Activated naive CD4-positive, alpha-beta T cell treated with Interleukin-2 at 50 U/mL for 16 hours (primary cell): ENCODE measurements at regions not wholly inside any gene's neighbourhood (a gene's known extent, or its start where the extent isn't known, plus 50 kb on each side); places are given as distances from the start of the nearest gene placed in this dataset.
"Not testable (repeated sequence)": the region's sequence is repeated elsewhere in the genome, so short reads cannot be mapped to it uniquely, and the experiment has no call there.

Experiments used
- DNase-seq: peaks from one replicate; pipeline ENCODE4 v3.0.0-alpha.2; 2020

DNA sequence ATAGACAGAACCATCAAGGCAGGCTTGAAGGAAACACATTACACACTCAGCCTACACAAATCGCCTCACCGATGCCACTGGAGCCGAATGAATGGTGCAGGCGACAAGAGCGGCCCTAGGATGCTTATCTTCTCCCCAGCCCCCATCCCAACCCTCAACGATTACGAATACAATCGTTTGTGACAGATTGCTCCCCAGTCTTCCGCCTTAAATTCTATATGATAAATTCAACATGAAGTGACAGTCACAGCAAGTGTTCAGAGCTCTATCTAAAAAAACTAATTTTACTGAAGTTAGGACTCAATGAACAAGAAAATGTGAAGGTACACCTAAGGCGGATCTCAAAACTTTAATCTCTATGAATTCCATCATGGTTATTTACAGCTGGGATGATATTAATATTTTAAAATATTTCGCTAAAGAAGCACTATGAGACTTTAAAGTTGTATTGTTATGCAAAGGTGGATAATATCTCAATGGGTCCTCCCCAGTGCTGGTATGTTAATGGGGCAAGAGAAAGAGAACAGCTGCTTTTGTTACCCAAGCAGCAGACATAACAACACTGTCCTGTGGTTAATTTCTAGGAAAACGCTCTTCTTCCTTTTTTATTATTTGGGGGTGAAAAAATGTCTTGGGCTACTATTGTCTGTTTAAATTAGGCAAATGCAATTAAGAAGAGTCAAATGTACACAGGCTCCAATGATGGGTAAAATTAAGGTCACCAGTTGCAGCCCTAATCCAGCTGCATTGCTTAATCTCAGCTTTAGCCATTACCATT, 147.6 kb upstream of the NR2F2 start:
- DNase-seq, result no peak

DNA sequence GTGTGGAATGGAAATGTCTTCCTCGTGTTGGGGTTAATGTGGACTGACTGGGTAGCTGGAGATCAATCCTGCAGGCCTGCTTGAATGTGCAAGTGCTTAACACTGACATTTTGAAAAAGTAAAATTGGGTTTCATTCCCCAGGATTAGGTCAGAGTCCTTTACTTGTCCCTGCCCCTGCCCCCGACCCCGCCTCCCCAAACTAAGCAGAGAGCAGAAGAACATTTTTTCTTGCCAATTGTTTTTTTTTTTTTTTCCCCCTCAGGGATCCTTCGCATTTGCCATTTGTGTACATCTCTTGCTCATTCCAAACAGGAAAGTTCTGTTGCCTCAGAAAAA, 147.0 kb upstream of the NR2F2 start:
- no peak for DNase-seq

DNA sequence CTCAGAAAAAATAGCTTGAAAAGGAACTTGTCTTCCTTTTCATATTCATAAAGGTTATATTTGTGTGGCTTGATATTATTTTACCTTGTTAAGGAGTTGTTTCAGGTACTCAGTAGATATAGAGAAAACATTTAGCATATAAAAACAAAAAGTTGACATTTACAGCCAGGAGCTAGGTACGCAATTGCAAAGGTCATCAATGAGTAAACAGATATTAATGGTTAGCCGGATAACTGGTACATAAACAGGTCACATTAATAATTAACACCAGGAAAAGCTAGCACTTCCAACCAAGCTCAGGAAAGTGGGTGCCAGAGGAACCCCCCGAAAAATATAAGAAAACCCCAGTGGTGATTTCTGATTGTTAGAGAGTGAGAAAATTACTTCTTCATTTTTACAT, 146.6 kb upstream of the NR2F2 start:
- no peak for DNase-seq

DNA sequence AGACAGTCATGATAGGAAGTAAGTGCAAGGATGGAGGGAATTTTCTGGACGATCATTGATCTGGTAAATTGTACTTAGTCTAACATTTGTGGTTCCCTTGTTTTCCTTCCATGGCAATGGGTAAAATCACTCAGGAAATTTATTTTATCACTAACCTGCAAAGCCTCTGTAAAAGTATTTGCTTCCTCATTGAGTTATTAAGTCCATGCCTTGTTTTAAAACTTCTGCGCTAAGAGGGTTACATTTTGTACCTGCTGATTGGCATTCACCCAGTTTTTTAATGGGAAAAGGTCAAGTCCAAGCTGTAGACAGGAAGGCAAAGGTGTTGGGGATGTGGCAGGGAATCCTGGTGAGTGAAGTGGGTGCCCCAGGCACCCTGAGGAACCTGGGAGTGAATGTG, 146.2 kb upstream of the NR2F2 start:
- no peak for DNase-seq

DNA sequence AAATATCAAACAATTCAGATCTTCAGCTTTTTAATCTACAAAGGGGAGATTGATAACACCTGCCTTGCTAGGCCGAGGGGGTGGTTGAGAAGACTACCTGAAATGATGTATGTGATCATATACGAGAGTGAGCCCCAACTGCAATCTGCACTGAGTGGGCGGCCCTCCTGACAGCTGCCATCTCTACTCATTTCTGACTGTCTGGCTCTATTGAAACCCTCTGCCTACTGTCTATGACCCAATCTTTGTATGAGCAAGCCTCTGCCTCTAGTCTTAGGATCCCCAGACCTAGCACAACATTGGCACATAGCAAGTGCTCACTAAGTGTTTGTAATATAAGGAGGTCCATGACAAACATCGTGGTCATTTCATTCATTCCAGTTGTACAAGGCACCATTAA, 144.4 kb upstream of the NR2F2 start:
- DNase-seq, result no peak

DNA sequence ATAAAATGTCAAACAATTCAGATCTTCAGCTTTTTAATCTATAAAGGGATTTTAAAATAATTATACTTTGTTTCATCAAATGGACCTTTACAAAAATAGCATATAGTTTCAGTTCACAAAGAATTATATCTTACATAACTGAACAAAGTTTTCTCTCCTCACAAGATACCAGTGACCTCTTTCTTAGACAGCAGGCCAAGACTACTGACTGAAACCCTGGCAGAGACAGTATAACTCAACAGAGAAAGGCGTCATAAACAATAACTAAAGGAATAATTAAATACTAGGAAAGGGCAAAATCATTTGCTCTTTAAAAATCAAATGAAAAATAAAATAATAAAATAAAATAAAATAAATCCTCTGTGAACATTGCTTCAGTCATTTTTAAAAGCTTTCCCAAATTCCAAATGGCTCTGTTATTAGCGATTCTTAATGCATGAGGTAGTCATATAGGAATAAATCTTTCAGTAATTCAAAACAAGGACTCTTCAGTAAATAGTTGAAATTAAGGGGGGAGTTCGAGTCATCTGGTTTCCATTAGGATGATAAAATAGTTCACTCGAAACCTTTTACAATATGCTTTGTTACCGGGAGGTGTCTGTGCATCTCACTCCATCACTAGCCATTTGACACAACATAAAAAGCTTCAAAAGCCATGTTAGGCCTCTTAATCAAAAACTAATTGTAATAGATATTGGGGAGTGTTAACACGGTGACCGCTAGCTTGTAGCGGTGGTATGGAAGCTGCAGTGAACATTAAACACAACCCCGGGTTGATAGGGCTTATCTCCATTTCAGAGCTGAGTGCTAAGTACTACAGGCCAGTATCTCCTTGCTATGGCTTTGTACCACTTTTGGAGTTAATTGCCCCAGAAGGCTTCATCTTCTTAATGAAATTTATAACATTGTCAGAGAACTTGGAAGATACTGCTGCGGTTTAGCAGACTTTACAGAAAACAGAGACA, 142.9 kb upstream of the NR2F2 start:
- DNase-seq, result no peak

DNA sequence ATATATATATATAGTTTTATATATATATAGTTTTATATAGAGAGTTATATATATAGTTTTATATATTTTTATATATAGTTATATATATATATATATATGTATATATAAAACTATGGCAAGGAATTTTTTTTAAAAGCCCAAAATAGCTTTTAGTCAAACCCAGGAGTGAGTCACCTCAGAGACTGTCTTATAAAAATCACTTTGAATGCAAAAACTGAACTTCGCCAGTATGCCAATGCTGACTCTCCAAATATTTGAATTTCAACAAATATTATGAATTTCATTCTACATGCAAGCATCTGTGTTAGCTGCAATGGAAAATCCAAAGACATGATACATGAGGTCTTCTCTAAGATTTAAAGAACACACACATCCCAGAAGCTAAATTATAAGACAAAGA, 132.8 kb upstream of the NR2F2 start:
- no peak for DNase-seq

DNA sequence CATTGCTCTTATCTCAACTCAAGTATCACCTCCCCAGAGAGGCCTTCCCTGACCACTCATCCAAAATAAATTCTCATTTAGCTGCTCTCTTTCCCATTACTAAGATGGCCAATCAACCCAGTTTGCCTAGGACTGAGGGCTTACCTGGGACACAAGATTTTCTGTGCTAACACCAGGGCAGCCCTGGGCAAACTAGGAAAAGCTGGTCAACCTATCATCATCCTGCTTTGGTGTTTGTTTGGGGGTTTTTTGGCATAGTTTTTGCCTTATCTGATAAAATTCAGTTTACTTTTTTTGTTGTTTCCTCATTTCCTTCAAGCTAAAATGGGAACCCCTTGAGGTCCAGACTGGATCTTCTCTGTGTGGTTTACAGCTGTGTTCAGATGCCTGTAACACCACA, 131.4 kb upstream of the NR2F2 start:
- DNase-seq, result no peak

DNA sequence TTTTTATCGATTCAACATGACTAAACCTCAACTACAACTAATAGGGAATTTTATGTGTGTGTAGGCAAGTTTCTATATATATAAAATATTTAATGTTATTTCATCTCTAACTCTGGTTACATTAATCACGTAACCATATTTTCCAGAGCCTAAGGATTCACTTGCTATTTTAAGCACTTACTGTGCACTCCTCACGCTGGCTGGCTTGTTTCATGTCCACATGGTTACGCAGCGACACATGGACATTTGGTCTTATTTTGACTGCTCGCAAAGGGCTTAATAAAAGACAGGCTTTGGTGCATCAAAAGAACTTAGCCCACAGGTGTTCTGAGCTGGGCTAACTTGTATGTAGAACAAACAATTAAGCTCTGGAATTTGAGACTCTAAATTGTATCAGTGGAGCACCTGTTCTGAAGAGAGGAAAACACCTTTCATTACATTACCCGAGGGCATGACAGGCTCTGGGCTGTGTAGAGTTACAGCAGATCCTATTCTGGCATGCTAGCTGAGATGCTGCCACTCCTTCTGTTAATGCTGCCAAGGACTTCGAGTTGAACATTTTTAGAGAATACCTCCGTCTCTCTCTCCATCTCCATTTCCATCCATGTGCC, 130.0 kb upstream of the NR2F2 start:
- no peak for DNase-seq

DNA sequence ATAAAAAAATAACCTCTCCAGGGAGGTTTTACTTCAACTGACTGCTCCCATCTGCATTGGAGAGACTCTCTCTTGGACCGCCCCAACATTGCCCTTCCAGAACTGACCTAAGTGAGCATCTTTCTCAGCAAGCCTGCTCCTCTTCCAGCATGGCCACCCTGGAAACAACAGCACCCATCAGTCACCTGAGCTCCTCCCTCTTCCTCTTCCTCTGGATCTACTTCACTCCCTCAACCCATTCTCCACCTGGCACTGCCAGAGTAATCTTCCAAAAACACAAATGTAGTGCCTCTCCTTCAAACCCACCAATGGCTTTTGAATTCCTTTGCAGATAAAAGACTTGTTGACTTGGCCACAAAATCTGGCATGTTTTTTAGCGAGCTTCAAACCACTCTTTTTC, 128.8 kb upstream of the NR2F2 start:
- no peak for DNase-seq

DNA sequence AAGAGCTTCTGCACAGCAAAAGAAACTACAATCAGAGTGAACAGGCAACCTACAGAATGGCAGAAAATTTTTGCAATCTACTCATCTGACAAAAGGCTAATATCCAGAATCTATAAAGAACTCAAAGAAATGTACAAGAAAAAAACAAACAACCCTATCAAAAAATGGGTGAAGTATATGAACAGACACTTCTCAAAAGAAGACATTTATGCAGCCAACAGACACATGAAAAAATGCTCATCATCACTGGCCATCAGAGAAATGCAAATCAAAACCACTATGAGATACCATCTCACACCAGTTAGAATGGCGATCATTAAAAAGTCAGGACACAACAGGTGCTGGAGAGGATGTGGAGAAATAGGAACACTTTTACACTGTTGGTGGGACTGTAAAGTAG, 124.9 kb upstream of the NR2F2 start:
- not testable (repeated sequence) for DNase-seq

DNA sequence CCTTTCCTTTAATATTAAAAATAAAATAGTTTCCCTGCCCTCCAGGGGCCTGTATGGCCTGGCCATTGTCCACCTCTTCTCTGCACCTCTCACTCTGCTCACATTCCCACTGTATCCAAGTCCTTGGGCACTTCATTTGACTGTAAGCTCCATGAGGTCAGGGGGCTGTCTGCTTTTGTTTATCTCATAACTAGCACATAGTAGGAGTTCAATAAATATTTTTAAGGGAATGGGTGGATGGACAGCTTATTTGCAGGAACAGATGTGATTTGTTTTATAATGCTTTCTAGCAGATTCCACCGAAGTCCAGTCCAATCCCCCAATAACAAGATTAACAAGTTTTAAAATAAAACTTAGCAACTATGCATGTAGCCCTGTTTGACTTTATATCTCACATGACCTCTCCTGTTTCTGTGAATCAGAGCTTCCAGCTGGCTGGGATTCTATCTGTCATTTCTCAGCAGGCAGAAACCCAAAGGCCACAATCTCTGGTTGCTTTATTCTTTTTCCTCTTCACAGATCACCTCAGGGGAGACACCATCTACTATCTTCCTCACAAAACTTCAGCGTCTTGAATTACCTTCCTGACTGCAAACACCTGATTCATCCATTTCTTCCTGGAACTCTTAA, 123.0 kb upstream of the NR2F2 start:
- no peak for DNase-seq

DNA sequence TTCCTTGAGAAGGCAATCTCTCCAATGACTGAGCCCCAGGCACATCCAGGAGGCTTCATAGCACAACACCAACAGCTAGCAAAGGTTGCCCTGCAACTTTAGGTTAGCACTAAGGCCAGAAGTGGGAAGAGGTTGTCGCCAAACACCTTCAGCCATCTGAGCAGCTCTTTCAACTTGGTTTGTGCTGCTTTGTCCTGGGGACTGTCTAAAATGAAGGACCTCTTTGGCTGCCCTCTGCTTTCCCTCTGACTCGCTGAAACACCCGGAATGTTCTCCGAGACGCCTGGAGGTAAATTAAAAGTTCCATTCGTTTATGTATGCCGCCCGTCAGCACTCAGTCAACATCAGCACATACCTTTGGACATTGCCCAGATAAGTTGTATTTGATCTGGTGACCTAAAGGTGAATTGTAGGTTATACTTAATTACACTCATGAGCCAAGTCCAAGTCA, 121.2 kb upstream of the NR2F2 start:
- no peak for DNase-seq

DNA sequence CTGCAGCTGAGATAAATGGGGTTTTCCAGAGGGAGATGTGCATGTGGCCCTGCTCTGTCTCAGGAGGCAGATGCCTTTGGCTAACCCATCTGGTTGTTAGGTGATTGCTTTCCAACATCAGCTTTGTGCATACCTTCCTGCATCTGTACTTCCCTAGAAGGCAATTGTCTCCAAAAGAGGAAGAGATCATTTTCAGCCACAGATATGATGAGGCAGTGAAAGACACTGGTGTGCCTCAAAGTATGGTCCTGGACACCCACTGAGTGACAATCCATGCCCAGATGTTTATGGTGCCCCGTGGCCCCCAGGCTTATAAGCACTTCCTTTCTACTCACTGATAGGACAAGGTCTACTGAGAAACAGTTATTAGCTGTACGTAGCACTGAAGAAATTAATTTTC, 117.5 kb upstream of the NR2F2 start:
- no peak for DNase-seq

DNA sequence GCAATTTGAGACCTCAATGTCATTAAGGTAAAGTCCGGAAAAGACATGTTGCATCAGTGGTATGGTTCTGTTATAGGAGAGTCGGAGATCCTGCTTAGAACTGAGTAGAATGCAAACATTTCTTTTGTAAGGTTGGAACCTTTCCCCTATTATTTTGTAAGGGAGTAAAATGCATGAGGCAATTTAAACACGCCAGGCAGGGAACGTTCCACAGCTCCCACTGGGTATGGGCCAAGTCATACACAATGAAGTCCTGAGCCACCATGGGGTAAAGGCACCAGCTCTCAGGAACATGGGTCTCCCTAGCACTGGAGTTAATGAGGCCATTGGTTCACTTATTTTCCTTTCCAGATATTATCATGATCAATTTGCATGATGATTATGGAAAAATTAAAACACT, 116.6 kb upstream of the NR2F2 start:
- DNase-seq, result no peak

DNA sequence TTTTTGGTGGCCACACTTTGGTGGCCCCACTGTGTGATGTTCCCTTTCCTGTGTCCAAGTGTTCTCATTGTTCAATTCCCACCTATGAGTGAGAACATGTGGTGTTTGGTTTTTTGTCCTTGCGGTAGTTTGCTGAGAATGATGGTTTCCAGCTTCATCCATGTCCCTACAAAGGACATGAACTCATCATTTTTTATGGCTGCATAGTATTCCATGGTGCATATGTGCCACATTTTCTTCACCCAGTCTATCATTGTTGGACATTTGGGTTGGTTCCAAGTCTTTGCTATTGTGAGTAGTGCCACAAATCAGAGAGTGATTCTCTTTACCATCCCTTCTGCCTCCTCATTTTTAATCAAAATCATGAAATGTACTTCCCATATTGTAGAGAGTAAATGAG, 114.0 kb upstream of the NR2F2 start:
- not testable (repeated sequence) for DNase-seq

DNA sequence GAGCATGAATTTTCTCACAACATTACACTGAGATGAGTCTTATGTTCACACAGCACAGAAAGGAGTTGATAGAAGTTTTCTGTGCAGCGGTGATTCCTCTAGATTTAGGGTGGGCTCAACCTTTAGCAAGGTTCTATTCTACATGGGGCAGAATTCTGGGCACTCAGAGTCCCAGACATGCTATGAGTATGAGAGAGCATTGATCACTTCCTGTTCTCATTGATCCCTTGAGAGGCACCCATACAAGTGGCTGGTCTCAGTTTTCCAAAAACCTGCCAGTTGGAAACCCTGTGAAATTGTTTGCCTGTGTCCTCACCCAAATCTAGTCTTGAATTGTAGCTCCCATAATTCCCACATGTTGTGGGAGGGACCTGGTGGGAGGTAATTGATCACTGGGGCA, 112.5 kb upstream of the NR2F2 start:
- no peak for DNase-seq

DNA sequence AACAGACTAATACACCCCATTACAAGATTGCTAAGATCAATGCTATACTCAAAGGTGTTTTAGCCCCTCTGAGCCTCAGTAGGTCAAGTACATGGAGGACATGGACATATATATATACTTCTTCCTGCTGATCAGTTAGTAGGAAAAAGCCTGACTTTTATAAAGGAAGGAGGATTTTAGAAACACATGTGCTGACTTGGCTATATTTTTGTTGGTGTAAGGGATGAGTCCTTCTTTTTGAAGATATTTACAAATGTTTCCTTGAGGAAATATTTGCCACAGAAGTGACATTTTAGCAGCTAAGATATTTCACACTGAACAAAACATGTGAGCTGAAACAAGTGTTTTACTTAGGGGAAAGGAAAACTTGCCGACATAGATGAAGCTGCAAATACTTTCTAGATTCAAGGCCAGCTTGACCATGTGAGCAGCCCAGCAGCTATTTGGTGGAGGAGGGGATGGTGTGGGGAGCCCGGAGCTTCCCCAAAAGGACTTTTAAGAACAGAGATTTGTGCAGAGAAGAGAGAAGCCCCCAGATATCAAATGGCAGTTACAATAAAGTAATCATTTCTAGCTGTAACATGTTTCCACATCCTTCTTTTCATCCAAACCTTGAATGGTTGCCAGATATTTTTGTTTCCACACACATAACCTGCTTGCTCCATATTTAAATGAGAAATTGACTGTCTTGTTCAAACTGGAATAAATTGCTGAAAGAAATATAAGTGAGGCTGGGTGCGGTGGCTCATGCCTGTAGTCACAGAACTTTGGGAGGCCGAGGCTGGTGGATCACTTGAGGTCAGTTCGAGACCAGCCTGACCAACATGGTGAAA, 111.7 kb upstream of the NR2F2 start:
- no peak for DNase-seq

DNA sequence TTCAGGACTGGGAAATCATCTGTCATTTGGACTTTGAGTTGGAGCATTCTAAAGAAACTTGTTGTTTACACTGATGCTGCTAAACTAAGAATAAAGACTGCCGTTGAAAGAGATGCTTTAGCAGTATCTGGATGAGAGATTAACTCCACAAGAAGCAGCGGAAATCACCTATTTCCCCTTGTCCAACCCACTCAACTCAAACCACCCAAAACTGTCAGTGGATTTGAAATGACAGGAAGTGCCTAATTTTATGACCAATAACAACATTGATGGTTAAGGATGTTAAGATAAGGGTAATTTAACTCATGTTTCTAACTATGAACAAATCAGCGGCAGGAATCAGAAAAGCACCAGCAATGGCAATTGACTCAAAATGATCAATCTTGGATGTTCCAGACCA, 110.8 kb upstream of the NR2F2 start:
- no peak for DNase-seq

DNA sequence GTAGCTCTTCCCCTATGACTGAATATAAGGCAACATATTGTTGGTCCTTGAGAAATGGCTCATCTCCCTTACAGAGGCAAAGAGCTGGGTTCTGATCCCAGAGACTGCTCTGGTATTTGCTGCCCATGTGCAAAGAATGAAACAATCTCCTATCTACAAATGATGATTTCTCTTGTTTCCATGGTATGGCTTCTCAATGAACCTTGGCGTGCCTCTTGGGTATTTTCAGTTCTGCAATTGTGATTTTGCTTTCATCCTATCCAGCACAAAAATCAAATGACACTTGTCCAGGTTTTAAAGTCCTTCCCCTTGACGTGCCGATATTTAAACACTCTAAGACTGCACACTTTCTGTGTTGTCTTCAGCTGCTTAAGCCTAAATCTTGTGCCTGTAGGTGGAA, 109.8 kb upstream of the NR2F2 start:
- no peak for DNase-seq

DNA sequence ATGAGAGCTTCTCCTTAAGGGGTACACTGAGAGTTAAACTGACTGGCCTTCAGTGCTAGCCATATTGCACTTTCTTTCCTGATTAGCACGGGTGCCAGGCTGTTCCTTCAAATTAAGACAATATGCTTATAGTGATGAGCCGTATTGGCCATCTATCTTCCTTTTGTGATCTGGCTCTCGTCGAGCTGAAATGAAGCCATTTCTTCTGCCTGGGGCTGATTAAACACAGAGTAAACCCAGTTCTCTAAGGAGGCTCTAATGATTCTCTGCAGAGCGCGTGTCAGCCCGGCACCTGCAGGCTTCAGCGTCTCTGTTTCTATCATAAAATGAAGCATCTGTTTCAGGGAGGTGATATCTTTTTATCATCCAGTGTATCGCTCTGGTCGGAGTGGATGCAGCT, 107.5 kb upstream of the NR2F2 start:
- DNase-seq, result no peak

DNA sequence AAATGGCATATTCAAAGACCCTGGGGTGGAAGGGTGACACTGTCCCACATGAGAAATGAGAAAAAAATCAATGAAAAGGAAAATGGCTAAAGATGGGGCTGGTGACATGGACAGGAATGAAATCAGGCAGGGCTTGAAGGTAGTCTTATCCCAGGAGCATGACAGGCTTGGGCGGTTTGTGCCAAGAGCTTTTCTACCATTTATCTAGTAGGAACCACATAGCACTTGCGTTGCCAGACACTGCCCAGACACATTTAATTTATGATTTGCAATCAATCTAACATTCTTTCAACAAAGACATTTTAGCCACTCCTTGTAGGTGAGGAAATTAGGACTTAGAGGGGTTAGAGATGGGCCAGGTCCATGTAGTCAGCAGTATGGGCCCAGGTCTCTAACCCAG, 106.6 kb upstream of the NR2F2 start:
- DNase-seq, result no peak
